ENCODE measurements at regions not wholly inside any gene's neighbourhood (a gene's known extent, or its start where the extent isn't known, plus 50 kb on each side); places are given as distances from the start of the nearest gene placed in this dataset.

DNA sequence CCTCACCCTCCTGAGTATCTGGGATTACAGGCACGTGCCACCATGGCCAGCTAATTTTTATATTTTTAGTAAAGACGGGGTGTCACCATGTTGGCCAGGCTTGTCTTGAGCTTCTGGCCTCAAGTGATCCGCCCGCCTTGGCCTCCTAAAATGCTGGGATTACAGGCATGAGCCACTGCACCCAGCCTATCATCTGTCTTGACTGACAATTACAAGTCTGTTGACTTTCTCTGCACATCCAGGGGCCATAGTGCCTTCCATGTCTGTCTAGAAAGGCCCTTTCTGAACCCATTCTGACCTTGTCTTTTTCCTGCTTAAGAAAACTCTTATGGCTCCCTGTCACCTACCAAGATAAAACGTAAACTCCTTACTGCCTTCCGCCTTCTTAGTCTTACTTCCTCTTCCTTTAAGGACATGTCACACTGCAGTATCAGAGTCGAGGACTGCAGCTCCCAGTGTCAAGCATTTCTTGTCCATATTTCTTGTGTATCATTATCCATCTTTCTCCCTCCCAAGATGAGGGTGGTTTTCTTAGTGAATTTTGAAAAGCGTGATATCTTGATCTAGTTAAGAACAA lies 49.9 kb upstream of the SHB start:
- DNase-seq, result no peak

All from CD4-positive, alpha-beta T cell treated with Interleukin-6 for 4 hours (primary cell).